ENCODE measurements at regions not wholly inside any gene's neighbourhood (a gene's known extent, or its start where the extent isn't known, plus 50 kb on each side); places are given as distances from the start of the nearest gene placed in this dataset.

DNA sequence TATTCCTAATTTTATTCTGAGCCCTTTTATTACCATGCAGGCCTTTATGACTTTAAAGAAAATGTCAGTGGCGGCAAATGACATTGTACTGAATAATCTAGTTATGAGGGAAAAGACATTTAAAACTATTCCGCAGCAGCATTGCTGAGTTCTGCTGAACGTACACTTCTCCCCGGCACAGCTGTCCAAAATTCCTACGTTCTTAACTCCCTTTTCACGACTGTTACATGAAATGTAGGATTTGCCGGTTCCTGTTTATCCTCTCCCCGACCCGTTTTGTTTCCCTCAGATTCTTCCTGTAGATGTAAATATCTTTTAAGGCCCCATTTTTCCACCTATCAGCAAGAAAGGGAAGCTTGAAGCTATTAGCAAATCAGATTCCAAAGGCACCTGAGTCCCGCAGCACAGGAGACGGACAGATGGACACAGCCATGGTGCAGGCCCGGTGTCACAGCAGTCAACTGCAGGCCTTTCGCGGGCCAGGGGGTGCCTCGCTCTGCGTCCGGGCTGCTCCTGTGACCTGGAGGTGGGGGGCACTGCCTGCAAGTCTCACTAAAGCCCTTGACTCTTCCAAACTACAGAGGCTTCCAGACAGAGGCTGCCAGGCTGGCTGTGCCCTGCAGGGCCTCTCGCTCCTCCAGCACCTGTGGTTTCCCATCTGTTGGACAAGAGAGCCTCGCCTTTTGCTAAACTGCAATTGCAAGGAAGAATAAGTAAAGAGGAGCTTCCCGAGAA lies 485.0 kb upstream of the MGMT start:
- H3K36me3 ChIP-seq (ENCODE audit: control insufficient read depth in 2 of 2, insufficient read depth in 2 of 2, low read length in 1 of 2): no peaks in the 10 kb centered on the region
- peaks cover 7 to 16% of the 10 kb centered on the region in 2 donors for H3K9me3 ChIP-seq (ENCODE audit: control insufficient read depth in 2 of 2, insufficient read depth in 1 of 2, low read depth in 1 of 2, low read length in 1 of 2)
- H3K4me3 ChIP-seq (ENCODE audit: low read depth in 1 of 2, low read length in 2 of 2): no peak overlapping the region
- H3K4me1 ChIP-seq (ENCODE audit: control insufficient read depth in 2 of 2, insufficient read depth in 2 of 2, low read length in 1 of 2): no peaks in the 10 kb centered on the region
- 88 to 89% methylated on average over 20 of the region's 20 CpGs for WGBS, 2 donors
- H3K27ac ChIP-seq (ENCODE audit: low read depth in 2 of 2, low read length in 1 of 2): no peak overlapping the region
- H3K27me3 ChIP-seq (ENCODE audit: control insufficient read depth in 1 of 2, insufficient read depth in 2 of 2, low read length in 2 of 2): no peaks in the 10 kb centered on the region

DNA sequence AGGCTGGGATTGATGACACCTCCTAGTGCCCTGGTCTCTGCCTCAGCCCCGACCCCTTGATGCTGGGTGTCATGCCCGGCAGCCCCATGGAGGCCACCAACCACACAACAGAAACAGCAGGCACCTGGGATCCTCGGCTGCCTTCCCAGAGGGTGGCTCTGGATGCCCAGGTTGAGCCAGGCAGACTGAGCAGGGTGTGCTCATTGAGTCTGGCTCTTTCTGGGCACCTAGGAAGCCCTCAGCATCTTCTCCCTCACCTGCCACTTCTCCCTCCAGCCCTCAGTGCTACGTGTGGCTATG lies 484.5 kb upstream of the MGMT start:
- H3K4me1 ChIP-seq (ENCODE audit: control insufficient read depth in 2 of 2, insufficient read depth in 2 of 2, low read length in 1 of 2): no peaks in the 10 kb centered on the region
- 68 to 79% methylated on average over 2 to 4 of the region's 4 CpGs for WGBS, 2 donors

DNA sequence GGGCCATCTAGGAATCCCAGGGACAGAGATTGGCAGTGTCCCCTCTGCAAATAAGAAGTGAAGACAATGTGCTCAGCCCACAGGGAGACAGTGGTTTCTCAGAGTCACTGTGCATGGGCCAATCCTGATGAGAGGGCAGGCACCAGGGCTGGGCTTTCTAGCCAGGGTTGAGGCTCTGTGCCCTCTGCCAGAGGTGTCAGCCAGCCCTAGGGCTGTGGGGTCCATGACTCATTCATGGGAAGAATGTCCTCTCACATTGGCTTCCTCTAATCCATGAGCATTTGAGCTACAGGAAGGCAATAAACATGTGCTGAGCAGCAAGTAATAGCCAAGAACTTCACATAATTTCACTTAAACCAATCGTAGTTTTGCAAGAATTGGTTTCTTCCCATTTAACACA lies 482.0 kb upstream of the MGMT start:
- Histone ChIP-seq H3K9me3 (ENCODE audit: control insufficient read depth in 2 of 2, insufficient read depth in 1 of 2, low read depth in 1 of 2, low read length in 1 of 2) (peaks cover 0 to 9% of the 10 kb centered on the region in 2 donors), H3K36me3 (ENCODE audit: control insufficient read depth in 2 of 2, insufficient read depth in 2 of 2, low read length in 1 of 2) (no peaks in the 10 kb centered on the region), H3K4me3 (ENCODE audit: low read depth in 1 of 2, low read length in 2 of 2) (no peak overlapping the region), H3K4me1 (ENCODE audit: control insufficient read depth in 2 of 2, insufficient read depth in 2 of 2, low read length in 1 of 2) (no peaks in the 10 kb centered on the region), H3K27ac (ENCODE audit: low read depth in 2 of 2, low read length in 1 of 2) (no peak overlapping the region), H3K27me3 (ENCODE audit: control insufficient read depth in 1 of 2, insufficient read depth in 2 of 2, low read length in 2 of 2) (no peaks in the 10 kb centered on the region)
- WGBS, 2 donors: 41 to 63% methylated on average over 1 of the region's 1 CpG

More for the DNA sequence above, 484.5 kb upstream of the MGMT start:
- Histone ChIP-seq H3K4me3 (ENCODE audit: low read depth in 1 of 2, low read length in 2 of 2) (no peak overlapping the region), H3K27ac (ENCODE audit: low read depth in 2 of 2, low read length in 1 of 2) (no peak overlapping the region), H3K9me3 (ENCODE audit: control insufficient read depth in 2 of 2, insufficient read depth in 1 of 2, low read depth in 1 of 2, low read length in 1 of 2) (peaks cover 7 to 16% of the 10 kb centered on the region in 2 donors), H3K36me3 (ENCODE audit: control insufficient read depth in 2 of 2, insufficient read depth in 2 of 2, low read length in 1 of 2) (no peaks in the 10 kb centered on the region), H3K27me3 (ENCODE audit: control insufficient read depth in 1 of 2, insufficient read depth in 2 of 2, low read length in 2 of 2) (no peaks in the 10 kb centered on the region)

- Histone ChIP-seq H3K27me3 (ENCODE audit: control insufficient read depth in 1 of 2, insufficient read depth in 2 of 2, low read length in 2 of 2) (no peaks in the 10 kb centered on the region), H3K4me1 (ENCODE audit: control insufficient read depth in 2 of 2, insufficient read depth in 2 of 2, low read length in 1 of 2) (no peaks in the 10 kb centered on the region), H3K36me3 (ENCODE audit: control insufficient read depth in 2 of 2, insufficient read depth in 2 of 2, low read length in 1 of 2) (no peaks in the 10 kb centered on the region), H3K4me3 (ENCODE audit: low read depth in 1 of 2, low read length in 2 of 2) (no peak overlapping the region), H3K9me3 (ENCODE audit: control insufficient read depth in 2 of 2, insufficient read depth in 1 of 2, low read depth in 1 of 2, low read length in 1 of 2) (peaks cover 0 to 1% of the 10 kb centered on the region in 2 donors), H3K27ac (ENCODE audit: low read depth in 2 of 2, low read length in 1 of 2) (no peak overlapping the region)
- 90% methylated on average over 17 of the region's 17 CpGs for WGBS, 2 donors
These were observed 476.1 kb upstream of the MGMT start for GRCh38 chr10:128990986-128991385.

DNA sequence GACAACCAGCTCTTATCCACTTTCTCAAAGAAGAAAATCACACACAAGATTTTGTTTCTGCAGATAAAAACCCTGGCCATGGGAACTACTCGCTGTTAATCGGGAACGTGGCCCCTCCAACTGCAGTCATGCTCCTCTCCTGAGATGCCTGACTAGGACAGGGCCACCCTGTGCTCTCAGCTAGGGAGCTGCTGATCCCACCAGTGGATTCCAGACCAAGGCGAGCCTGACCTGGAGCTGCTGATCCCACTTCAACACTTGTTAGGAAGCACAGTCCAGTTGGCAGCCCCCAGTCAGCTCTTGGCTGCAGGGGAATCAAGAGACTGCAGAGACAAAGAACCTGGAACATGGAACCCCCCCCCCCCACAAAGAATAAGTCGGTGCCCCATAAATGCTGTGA lies 474.3 kb upstream of the MGMT start:
- Histone ChIP-seq H3K9me3 (ENCODE audit: control insufficient read depth in 2 of 2, insufficient read depth in 1 of 2, low read depth in 1 of 2, low read length in 1 of 2) (no peaks in the 10 kb centered on the region), H3K27me3 (ENCODE audit: control insufficient read depth in 1 of 2, insufficient read depth in 2 of 2, low read length in 2 of 2) (no peaks in the 10 kb centered on the region), H3K4me1 (ENCODE audit: control insufficient read depth in 2 of 2, insufficient read depth in 2 of 2, low read length in 1 of 2) (no peaks in the 10 kb centered on the region), H3K27ac (ENCODE audit: low read depth in 2 of 2, low read length in 1 of 2) (no peak overlapping the region), H3K36me3 (ENCODE audit: control insufficient read depth in 2 of 2, insufficient read depth in 2 of 2, low read length in 1 of 2) (no peaks in the 10 kb centered on the region), H3K4me3 (ENCODE audit: low read depth in 1 of 2, low read length in 2 of 2) (no peak overlapping the region)
- WGBS, 2 donors: 83 to 85% methylated on average over 5 of the region's 5 CpGs

- Histone ChIP-seq H3K4me3 (ENCODE audit: low read depth in 1 of 2, low read length in 2 of 2) (no peak overlapping the region), H3K36me3 (ENCODE audit: control insufficient read depth in 2 of 2, insufficient read depth in 2 of 2, low read length in 1 of 2) (no peaks in the 10 kb centered on the region), H3K9me3 (ENCODE audit: control insufficient read depth in 2 of 2, insufficient read depth in 1 of 2, low read depth in 1 of 2, low read length in 1 of 2) (no peaks in the 10 kb centered on the region), H3K27ac (ENCODE audit: low read depth in 2 of 2, low read length in 1 of 2) (no peak overlapping the region), H3K4me1 (ENCODE audit: control insufficient read depth in 2 of 2, insufficient read depth in 2 of 2, low read length in 1 of 2) (no peaks in the 10 kb centered on the region), H3K27me3 (ENCODE audit: control insufficient read depth in 1 of 2, insufficient read depth in 2 of 2, low read length in 2 of 2) (no peaks in the 10 kb centered on the region)
- 74 to 77% methylated on average over 8 of the region's 8 CpGs for WGBS, 2 donors
These were observed 473.6 kb upstream of the MGMT start for GRCh38 chr10:128993443-128993842.

- Histone ChIP-seq H3K27ac (ENCODE audit: low read depth in 2 of 2, low read length in 1 of 2) (no peak overlapping the region), H3K4me1 (ENCODE audit: control insufficient read depth in 2 of 2, insufficient read depth in 2 of 2, low read length in 1 of 2) (no peaks in the 10 kb centered on the region), H3K27me3 (ENCODE audit: control insufficient read depth in 1 of 2, insufficient read depth in 2 of 2, low read length in 2 of 2) (no peaks in the 10 kb centered on the region), H3K4me3 (ENCODE audit: low read depth in 1 of 2, low read length in 2 of 2) (no peak overlapping the region), H3K36me3 (ENCODE audit: control insufficient read depth in 2 of 2, insufficient read depth in 2 of 2, low read length in 1 of 2) (no peaks in the 10 kb centered on the region), H3K9me3 (ENCODE audit: control insufficient read depth in 2 of 2, insufficient read depth in 1 of 2, low read depth in 1 of 2, low read length in 1 of 2) (no peaks in the 10 kb centered on the region)
- WGBS, 2 donors: 75 to 78% methylated on average over 8 of the region's 8 CpGs
These were observed 473.0 kb upstream of the MGMT start for GRCh38 chr10:128993911-128994538.

- Histone ChIP-seq H3K27ac (ENCODE audit: low read depth in 2 of 2, low read length in 1 of 2) (no peak overlapping the region), H3K9me3 (ENCODE audit: control insufficient read depth in 2 of 2, insufficient read depth in 1 of 2, low read depth in 1 of 2, low read length in 1 of 2) (no peaks in the 10 kb centered on the region), H3K27me3 (ENCODE audit: control insufficient read depth in 1 of 2, insufficient read depth in 2 of 2, low read length in 2 of 2) (no peaks in the 10 kb centered on the region), H3K36me3 (ENCODE audit: control insufficient read depth in 2 of 2, insufficient read depth in 2 of 2, low read length in 1 of 2) (no peaks in the 10 kb centered on the region), H3K4me1 (ENCODE audit: control insufficient read depth in 2 of 2, insufficient read depth in 2 of 2, low read length in 1 of 2) (no peaks in the 10 kb centered on the region), H3K4me3 (ENCODE audit: low read depth in 1 of 2, low read length in 2 of 2) (no peak overlapping the region)
- 76 to 83% methylated on average over 2 of the region's 2 CpGs for WGBS, 2 donors
These were observed 472.4 kb upstream of the MGMT start for GRCh38 chr10:128994598-128995143.

DNA sequence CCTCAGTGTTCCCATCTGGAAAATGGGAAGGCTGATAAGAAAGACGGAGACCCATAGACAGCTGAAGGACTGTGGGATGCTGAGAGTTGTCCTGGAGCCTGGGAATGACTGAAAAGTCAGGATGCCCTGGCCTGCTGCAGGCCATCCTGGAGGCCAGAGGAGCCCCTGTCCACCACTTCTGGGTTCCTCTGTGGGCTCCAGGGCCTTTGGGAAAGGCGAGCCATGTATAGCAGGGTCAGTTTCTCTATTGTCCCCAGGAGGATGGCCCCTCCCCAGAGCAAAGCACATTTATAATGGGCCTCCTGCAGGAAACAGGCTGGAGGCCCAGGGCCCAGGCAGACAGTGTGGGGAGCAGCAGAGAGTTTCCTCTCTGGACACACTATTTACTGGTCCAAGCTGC lies 471.4 kb upstream of the MGMT start:
- WGBS, 2 donors: 65 to 70% methylated on average over 2 of the region's 2 CpGs
- no peak overlapping the region for H3K27ac ChIP-seq (ENCODE audit: low read depth in 2 of 2, low read length in 1 of 2)
- no peaks in the 10 kb centered on the region for H3K27me3 ChIP-seq (ENCODE audit: control insufficient read depth in 1 of 2, insufficient read depth in 2 of 2, low read length in 2 of 2)
- no peaks in the 10 kb centered on the region for H3K36me3 ChIP-seq (ENCODE audit: control insufficient read depth in 2 of 2, insufficient read depth in 2 of 2, low read length in 1 of 2)
- no peaks in the 10 kb centered on the region for H3K4me1 ChIP-seq (ENCODE audit: control insufficient read depth in 2 of 2, insufficient read depth in 2 of 2, low read length in 1 of 2)
- H3K4me3 ChIP-seq (ENCODE audit: low read depth in 1 of 2, low read length in 2 of 2): no peak overlapping the region
- H3K9me3 ChIP-seq (ENCODE audit: control insufficient read depth in 2 of 2, insufficient read depth in 1 of 2, low read depth in 1 of 2, low read length in 1 of 2): peaks cover 0 to 2% of the 10 kb centered on the region in 2 donors

DNA sequence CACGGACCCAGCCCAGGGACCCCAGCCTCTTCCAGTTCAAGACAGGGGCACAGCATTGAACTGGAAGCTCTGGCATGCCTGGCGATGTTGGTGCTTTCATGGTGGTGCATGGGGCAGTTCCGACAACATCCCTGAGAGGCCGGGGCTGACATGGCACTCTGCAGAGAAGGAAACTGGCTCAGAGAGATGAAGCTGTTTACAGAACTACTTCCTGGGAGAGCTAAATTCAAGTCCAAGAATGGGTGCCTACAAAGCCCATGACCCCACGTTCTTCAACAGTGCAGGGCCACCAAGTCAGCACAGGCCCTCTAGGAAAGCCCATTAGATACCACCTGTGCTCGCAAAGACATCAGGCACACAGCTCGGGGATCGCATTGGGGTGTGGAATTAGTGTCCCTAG lies 470.9 kb upstream of the MGMT start:
- H3K36me3 ChIP-seq (ENCODE audit: control insufficient read depth in 2 of 2, insufficient read depth in 2 of 2, low read length in 1 of 2): no peaks in the 10 kb centered on the region
- H3K9me3 ChIP-seq (ENCODE audit: control insufficient read depth in 2 of 2, insufficient read depth in 1 of 2, low read depth in 1 of 2, low read length in 1 of 2): peaks cover 0 to 2% of the 10 kb centered on the region in 2 donors
- H3K4me3 ChIP-seq (ENCODE audit: low read depth in 1 of 2, low read length in 2 of 2): no peak overlapping the region
- H3K27ac ChIP-seq (ENCODE audit: low read depth in 2 of 2, low read length in 1 of 2): no peak overlapping the region
- H3K4me1 ChIP-seq (ENCODE audit: control insufficient read depth in 2 of 2, insufficient read depth in 2 of 2, low read length in 1 of 2): no peaks in the 10 kb centered on the region
- H3K27me3 ChIP-seq (ENCODE audit: control insufficient read depth in 1 of 2, insufficient read depth in 2 of 2, low read length in 2 of 2): no peaks in the 10 kb centered on the region
- WGBS, 2 donors: 89 to 90% methylated on average over 8 of the region's 8 CpGs
